IMR-90 (cell line): ENCODE measurements at regions not wholly inside any gene's neighbourhood (a gene's known extent, or its start where the extent isn't known, plus 50 kb on each side); places are given as distances from the start of the nearest gene placed in this dataset.

ENCODE experiments used
- CTCF ChIP-seq: conservative IDR thresholded peaks from 2 replicates; pipeline ENCODE4 v1.5.1; 2012; ENCODE audit warnings: mild to moderate bottlenecking, low read depth, low read length, improper control_type of control experiment
- FOS ChIP-seq: fragments of 150-350 bp; IDR thresholded peaks from 2 replicates; pipeline ENCODE4 v1.6.1; 2016; ENCODE audit warnings: low read depth, low read length

GRCh38 chr6:121639021-121639420 lies 203.6 kb downstream of the GJA1 start:
- TF ChIP-seq FOS (no peak), CTCF (no peak)
